H9 (cell line): ENCODE measurements at regions not wholly inside any gene's neighbourhood (a gene's known extent, or its start where the extent isn't known, plus 50 kb on each side); places are given as distances from the start of the nearest gene placed in this dataset.

Experiments used
- DNase-seq: peaks from one replicate; pipeline ENCODE4 v3.0.0-alpha.2; 2017
- H2AFZ ChIP-seq: one replicate; pipeline ENCODE4 v1.6.1; 2013; ENCODE audit warnings: mild to moderate bottlenecking, low read length, control low read depth, moderate library complexity
- H2AK5ac ChIP-seq: 2 replicates; pipeline ENCODE4 v1.6.1; 2013; ENCODE audit warnings: low read length, control low read depth, mixed read lengths; ENCODE audit not compliant: insufficient read length
- H2BK120ac ChIP-seq: one replicate; pipeline ENCODE4 v1.6.1; 2013; ENCODE audit warnings: low read depth, mild to moderate bottlenecking, low read length, control low read depth, inconsistent platforms; ENCODE audit not compliant: poor library complexity, severe bottlenecking
- H2BK12ac ChIP-seq: 2 replicates; pipeline ENCODE4 v1.6.1; 2013; ENCODE audit warnings: low read length, control low read depth, mixed read lengths, low read depth; ENCODE audit not compliant: insufficient read length
- H2BK15ac ChIP-seq: 2 replicates; pipeline ENCODE4 v1.6.1; 2013; ENCODE audit warnings: low read depth, low read length, control low read depth
- H2BK20ac ChIP-seq: one replicate; pipeline ENCODE4 v1.6.1; 2013; ENCODE audit warnings: low read depth, mild to moderate bottlenecking, low read length, control low read depth, inconsistent platforms; ENCODE audit not compliant: poor library complexity, severe bottlenecking
- H2BK5ac ChIP-seq: 2 replicates; pipeline ENCODE4 v1.6.1; 2013; ENCODE audit warnings: low read length, control low read depth, mixed read lengths; ENCODE audit not compliant: insufficient read length
- H3K14ac ChIP-seq: 2 replicates; pipeline ENCODE4 v1.6.1; 2013; ENCODE audit warnings: low read length, control low read depth; ENCODE audit not compliant: insufficient read depth
- H3K18ac ChIP-seq: 2 replicates; pipeline ENCODE4 v1.6.1; 2013; ENCODE audit warnings: low read depth, mild to moderate bottlenecking, mixed read lengths, low read length, control low read depth; ENCODE audit not compliant: insufficient read length
- H3K23ac ChIP-seq: 2 replicates; pipeline ENCODE4 v1.6.1; 2013; ENCODE audit warnings: low read length, control low read depth, mixed read lengths, low read depth; ENCODE audit not compliant: insufficient read length
- H3K23me2 ChIP-seq: 2 replicates; pipeline ENCODE4 v1.6.1; 2013; ENCODE audit warnings: low read depth, mild to moderate bottlenecking, mixed read lengths, low read length, control low read depth; ENCODE audit not compliant: insufficient read length, poor library complexity, severe bottlenecking
- H3K27ac ChIP-seq: 2 replicates; pipeline ENCODE4 v1.5.1; 2013; ENCODE audit warnings: low read length, control low read depth, mixed read lengths, low read depth; ENCODE audit not compliant: insufficient read length
- H3K27me3 ChIP-seq: 2 replicates; pipeline ENCODE4 v1.6.1; 2013; ENCODE audit warnings: low read length, control low read depth, inconsistent platforms; ENCODE audit not compliant: insufficient read depth
- H3K4ac ChIP-seq: 2 replicates; pipeline ENCODE4 v1.6.1; 2013; ENCODE audit warnings: low read depth, mild to moderate bottlenecking, control low read depth, inconsistent platforms, low read length, moderate library complexity
- H3K4me1 ChIP-seq: 2 replicates; pipeline ENCODE4 v1.6.1; 2013; ENCODE audit warnings: low read length, control low read depth, inconsistent platforms; ENCODE audit not compliant: insufficient read depth
- H3K4me2 ChIP-seq: 2 replicates; pipeline ENCODE4 v1.6.1; 2013; ENCODE audit warnings: low read length, control low read depth, mixed read lengths; ENCODE audit not compliant: insufficient read length, insufficient read depth
- H3K56ac ChIP-seq: 2 replicates; pipeline ENCODE4 v1.6.1; 2013; ENCODE audit warnings: low read depth, mild to moderate bottlenecking, mixed read lengths, low read length, control low read depth; ENCODE audit not compliant: insufficient read length
- H3K79me1 ChIP-seq: 2 replicates; pipeline ENCODE4 v1.6.1; 2013; ENCODE audit warnings: low read depth, mild to moderate bottlenecking, moderate library complexity, low read length, control low read depth, inconsistent platforms; ENCODE audit not compliant: insufficient read depth, poor library complexity, severe bottlenecking
- H3K79me2 ChIP-seq: 2 replicates; pipeline ENCODE4 v1.6.1; 2013; ENCODE audit warnings: low read length, control low read depth, inconsistent platforms; ENCODE audit not compliant: insufficient read depth
- H3K9ac ChIP-seq: 2 replicates; pipeline ENCODE4 v1.6.1; 2013; ENCODE audit warnings: low read length, control low read depth, mixed read lengths; ENCODE audit not compliant: insufficient read length; ENCODE audit errors: extremely low read depth
- H3K9me3 ChIP-seq: one replicate; pipeline ENCODE4 v1.6.1; 2013; ENCODE audit warnings: low read depth, low read length, inconsistent platforms; ENCODE audit not compliant: control insufficient read depth
- H3T11ph ChIP-seq: one replicate; pipeline ENCODE4 v1.6.1; 2013; ENCODE audit warnings: mild to moderate bottlenecking, low read length, control low read depth, inconsistent platforms
- H4K20me1 ChIP-seq: one replicate; pipeline ENCODE4 v1.6.1; 2013; ENCODE audit not compliant: control insufficient read depth, insufficient read length, insufficient read depth
- H4K5ac ChIP-seq: 2 replicates; pipeline ENCODE4 v1.6.1; 2013; ENCODE audit warnings: low read depth, mild to moderate bottlenecking, mixed read lengths, low read length, control low read depth; ENCODE audit not compliant: insufficient read length
- H4K8ac ChIP-seq: replicated peaks from 2 replicates; pipeline ENCODE4 v1.6.1; 2013; ENCODE audit warnings: low read length, control low read depth, mixed read lengths, low read depth; ENCODE audit not compliant: insufficient read length
- H4K91ac ChIP-seq: 2 replicates; pipeline ENCODE4 v1.6.1; 2013; ENCODE audit warnings: low read depth, mild to moderate bottlenecking, moderate library complexity, mixed read lengths, low read length, control low read depth; ENCODE audit not compliant: insufficient read length
- H3K27ac Mint-ChIP-seq, 3 experiments: 2 replicates in 2 of 3; 3 replicates in 1 of 3; pipeline ENCODE4 v1.8.0; 2020 to 2021; ENCODE audit warnings: mixed read lengths in 3 of 3, mild to moderate bottlenecking in 1 of 3, moderate library complexity in 1 of 3
- H3K27me3 Mint-ChIP-seq: 2 replicates; pipeline ENCODE4 v1.8.0; 2021; ENCODE audit warnings: low read depth, mild to moderate bottlenecking, moderate library complexity, mixed read lengths
- H3K36me3 Mint-ChIP-seq, 3 experiments: 2 replicates in 2 of 3; 3 replicates in 1 of 3; pipeline ENCODE4 v1.8.0; 2020 to 2021; ENCODE audit warnings: low read depth in 3 of 3, mixed read lengths in 3 of 3; ENCODE audit not compliant: insufficient read depth in 1 of 3
- H3K4me1 Mint-ChIP-seq, 2 experiments: 2 replicates each; pipeline ENCODE4 v1.8.0; 2020; ENCODE audit warnings: mixed read lengths in 2 of 2
- H3K4me3 Mint-ChIP-seq, 2 experiments: 2 replicates in 1 of 2; 3 replicates in 1 of 2; pipeline ENCODE4 v1.8.0; 2020 to 2021; ENCODE audit warnings: mild to moderate bottlenecking in 2 of 2, mixed read lengths in 2 of 2, moderate library complexity in 1 of 2
- H3K9me3 Mint-ChIP-seq, 2 experiments: 2 replicates in 1 of 2; 3 replicates in 1 of 2; pipeline ENCODE4 v1.8.0; 2020; ENCODE audit warnings: mild to moderate bottlenecking in 2 of 2, mixed read lengths in 2 of 2, moderate library complexity in 1 of 2
- CTCF ChIP-seq: fragments of 200-600 bp; sonication (generic); conservative IDR thresholded peaks from 3 replicates; pipeline ENCODE4 v1.8.0; 2021; ENCODE audit warnings: antibody characterized with exemption, mild to moderate bottlenecking
- WGBS: extraction: QIAGEN DNeasy Blood & Tissue Kit; methylation state at CpG from one replicate; pipeline ENCODE4 v1.1.7; 2013; ENCODE audit warnings: missing lambda C conversion rate, low lambda C conversion rate, mixed read lengths; ENCODE audit not compliant: insufficient read length; ENCODE audit errors: extremely low coverage; 5-methylcytosine and 5-hydroxymethylcytosine counted together

- Histone ChIP-seq H2BK15ac (no peak overlapping the region), H3K14ac (no peak overlapping the region), H3K79me2 (no peaks in the 10 kb centered on the region), H2BK5ac (no peak overlapping the region), H3K56ac (no peak overlapping the region), H2AK5ac (no peak overlapping the region), H3K18ac (no peak overlapping the region), H3K23me2 (no peaks in the 10 kb centered on the region), H2BK20ac (no peak overlapping the region), H4K20me1 (no peaks in the 10 kb centered on the region), H4K8ac (no peak overlapping the region), H3K23ac (no peak overlapping the region), H2AFZ (no peak overlapping the region), H2BK12ac (no peak overlapping the region), H4K91ac (no peak overlapping the region), H3K27ac (no peak overlapping the region), H3K79me1 (no peaks in the 10 kb centered on the region), H4K5ac (no peak overlapping the region), H3K9me3 (no peaks in the 10 kb centered on the region), H3K4ac (no peak overlapping the region), H3K9ac (no peak overlapping the region), H3K4me2 (no peak overlapping the region), H3K27me3 (no peaks in the 10 kb centered on the region), H3K4me1 (no peaks in the 10 kb centered on the region), H2BK120ac (no peak overlapping the region), H3T11ph (no peak overlapping the region)
- no peaks in the 10 kb centered on the region for H3K36me3 Mint-ChIP-seq
- H3K9me3 Mint-ChIP-seq = 0 out of 5 replicates have a peak, but pooled peaks cover 0 to 2% of the 10 kb centered on the region in 2 experiments
- DNase-seq = no peak
- no peak overlapping the region for H3K27ac Mint-ChIP-seq
- no peak overlapping the region for H3K4me3 Mint-ChIP-seq
- H3K4me1 Mint-ChIP-seq = peaks cover 5 to 12% of the 10 kb centered on the region in 2 experiments; a peak in 3 of 4 replicates
- WGBS = no CpG with 5 or more reads among the region's 5 CpGs
- no peaks in the 10 kb centered on the region; the same call in 1 of the 2 replicates for H3K27me3 Mint-ChIP-seq
- TF ChIP-seq CTCF = no peak
Measured at GRCh38 chr17:68675723-68676122, 74.6 kb upstream of the FAM20A start.
